BE2C (cell line): ENCODE measurements at regions not wholly inside any gene's neighbourhood (a gene's known extent, or its start where the extent isn't known, plus 50 kb on each side); places are given as distances from the start of the nearest gene placed in this dataset.

ENCODE experiments used
- DNase-seq: peaks from one replicate; pipeline ENCODE4 v3.0.0-alpha.2; 2020
- H3K27me3 ChIP-seq: fragments of 250-450 bp; sonication (Bioruptor Pico); 2 replicates; pipeline ENCODE4 v1.5.1; 2020; ENCODE audit warnings: mild to moderate bottlenecking
- H3K36me3 ChIP-seq: fragments of 250-450 bp; sonication (Bioruptor Pico); 2 replicates; pipeline ENCODE4 v1.5.1; 2020; ENCODE audit warnings: mild to moderate bottlenecking
- H3K4me1 ChIP-seq: fragments of 250-450 bp; sonication (Bioruptor Pico); 2 replicates; pipeline ENCODE4 v1.5.1; 2020
- H3K4me3 ChIP-seq: 2 replicates; pipeline ENCODE4 v1.5.1; 2011; ENCODE audit warnings: low read depth, low read length
- H3K9me3 ChIP-seq: fragments of 250-450 bp; sonication (Bioruptor Pico); 2 replicates; pipeline ENCODE4 v1.5.1; 2020
- TF ChIP-seq, protein P1 (sequence below): IDR thresholded peaks from 2 replicates; pipeline ENCODE4 v1.5.1; 2012; ENCODE audit warnings: mild to moderate bottlenecking, low read depth, low read length

DNA sequence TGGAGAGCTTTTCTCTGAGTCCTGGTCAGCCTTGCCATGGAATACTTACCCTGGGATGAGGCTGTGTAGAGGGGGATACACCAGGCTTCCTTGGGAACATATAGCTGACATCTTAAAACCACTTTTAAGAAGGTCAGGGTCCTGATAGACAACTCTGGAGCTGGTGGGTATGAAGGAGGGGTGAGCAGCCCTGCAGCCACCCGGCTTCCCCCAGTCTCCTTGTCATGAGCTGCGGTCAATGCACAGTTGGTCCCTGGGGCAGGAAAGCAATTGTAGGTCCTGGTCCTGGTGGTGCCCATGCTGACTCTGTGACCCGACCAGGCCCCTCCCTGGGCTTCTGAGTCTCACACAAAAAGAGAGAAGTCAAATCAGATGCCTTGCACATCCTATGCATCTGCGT is 63.6 kb downstream of the MRPL36 start:
- H3K36me3 ChIP-seq, result no peaks in the 10 kb centered on the region

DNA sequence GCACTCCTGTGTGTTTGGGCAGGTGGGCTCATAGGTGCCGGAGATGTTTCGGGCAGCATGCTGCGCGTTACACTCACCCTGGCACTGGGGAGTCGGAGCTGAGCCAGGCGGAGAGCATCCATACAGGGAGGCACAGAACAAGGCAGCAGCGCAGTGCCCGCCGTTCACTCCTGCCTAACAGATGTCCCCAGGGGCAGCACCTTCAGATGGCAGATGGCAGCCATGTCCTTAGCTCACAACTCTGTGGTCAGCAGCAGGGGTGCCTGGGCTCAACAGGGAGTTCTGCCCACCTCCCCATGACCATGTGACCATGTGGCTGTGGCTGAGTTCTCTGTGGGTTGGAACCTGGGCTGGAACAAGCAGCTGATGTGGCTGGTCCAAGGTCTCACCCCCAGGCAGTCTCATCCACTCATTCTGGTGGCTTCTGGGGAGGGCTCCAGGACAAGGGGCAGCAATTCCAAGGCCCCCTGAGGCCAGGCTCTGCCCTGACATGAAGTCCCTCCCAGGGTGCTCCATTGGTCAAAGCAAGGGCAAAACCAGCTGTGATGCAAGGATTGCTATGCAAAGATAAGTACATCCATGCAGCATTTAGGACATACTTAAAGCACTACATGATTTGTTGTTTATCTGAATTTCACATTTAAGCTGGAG is 64.2 kb downstream of the MRPL36 start:
- Histone ChIP-seq H3K4me3 (no peak overlapping the region), H3K36me3 (no peaks in the 10 kb centered on the region), H3K4me1 (no peaks in the 10 kb centered on the region), H3K9me3 (no peaks in the 10 kb centered on the region), H3K27me3 (peaks cover 12% of the 10 kb centered on the region)
- no peak for DNase-seq
- TF ChIP-seq, protein P1, sequence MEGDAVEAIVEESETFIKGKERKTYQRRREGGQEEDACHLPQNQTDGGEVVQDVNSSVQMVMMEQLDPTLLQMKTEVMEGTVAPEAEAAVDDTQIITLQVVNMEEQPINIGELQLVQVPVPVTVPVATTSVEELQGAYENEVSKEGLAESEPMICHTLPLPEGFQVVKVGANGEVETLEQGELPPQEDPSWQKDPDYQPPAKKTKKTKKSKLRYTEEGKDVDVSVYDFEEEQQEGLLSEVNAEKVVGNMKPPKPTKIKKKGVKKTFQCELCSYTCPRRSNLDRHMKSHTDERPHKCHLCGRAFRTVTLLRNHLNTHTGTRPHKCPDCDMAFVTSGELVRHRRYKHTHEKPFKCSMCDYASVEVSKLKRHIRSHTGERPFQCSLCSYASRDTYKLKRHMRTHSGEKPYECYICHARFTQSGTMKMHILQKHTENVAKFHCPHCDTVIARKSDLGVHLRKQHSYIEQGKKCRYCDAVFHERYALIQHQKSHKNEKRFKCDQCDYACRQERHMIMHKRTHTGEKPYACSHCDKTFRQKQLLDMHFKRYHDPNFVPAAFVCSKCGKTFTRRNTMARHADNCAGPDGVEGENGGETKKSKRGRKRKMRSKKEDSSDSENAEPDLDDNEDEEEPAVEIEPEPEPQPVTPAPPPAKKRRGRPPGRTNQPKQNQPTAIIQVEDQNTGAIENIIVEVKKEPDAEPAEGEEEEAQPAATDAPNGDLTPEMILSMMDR, result no peak

More for the DNA sequence above, 63.6 kb downstream of the MRPL36 start:
- Histone ChIP-seq H3K9me3 (no peaks in the 10 kb centered on the region), H3K27me3 (peaks cover 12% of the 10 kb centered on the region), H3K4me3 (no peak overlapping the region), H3K4me1 (no peaks in the 10 kb centered on the region)
- TF ChIP-seq, protein P1, result no peak
- DNase-seq, result no peak

DNA sequence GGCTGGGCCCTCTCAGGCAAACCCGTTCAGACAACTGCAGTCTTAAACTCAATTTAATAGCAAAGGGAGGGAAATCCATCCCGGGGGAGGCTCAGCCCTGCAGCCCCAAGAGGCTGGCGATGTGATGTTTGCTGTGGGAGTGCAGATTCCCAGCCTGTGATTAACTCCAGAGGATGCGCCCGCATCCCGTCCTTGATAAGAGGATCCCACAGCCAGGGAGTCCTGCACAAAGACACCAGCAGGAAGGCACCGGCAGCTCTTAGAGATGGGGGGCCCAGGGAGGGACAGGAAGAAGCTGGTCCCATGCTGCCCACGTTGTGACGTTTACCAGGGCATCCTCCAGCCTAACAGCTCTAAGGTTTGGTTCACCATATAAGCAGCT is 64.7 kb downstream of the MRPL36 start:
- no peaks in the 10 kb centered on the region for H3K36me3 ChIP-seq
- H3K27me3 ChIP-seq, result peaks cover 17% of the 10 kb centered on the region
- H3K4me3 ChIP-seq, result no peak overlapping the region
- no peaks in the 10 kb centered on the region for H3K4me1 ChIP-seq
- no peak for DNase-seq
- no peaks in the 10 kb centered on the region for H3K9me3 ChIP-seq
- TF ChIP-seq, protein P1, result no peak

DNA sequence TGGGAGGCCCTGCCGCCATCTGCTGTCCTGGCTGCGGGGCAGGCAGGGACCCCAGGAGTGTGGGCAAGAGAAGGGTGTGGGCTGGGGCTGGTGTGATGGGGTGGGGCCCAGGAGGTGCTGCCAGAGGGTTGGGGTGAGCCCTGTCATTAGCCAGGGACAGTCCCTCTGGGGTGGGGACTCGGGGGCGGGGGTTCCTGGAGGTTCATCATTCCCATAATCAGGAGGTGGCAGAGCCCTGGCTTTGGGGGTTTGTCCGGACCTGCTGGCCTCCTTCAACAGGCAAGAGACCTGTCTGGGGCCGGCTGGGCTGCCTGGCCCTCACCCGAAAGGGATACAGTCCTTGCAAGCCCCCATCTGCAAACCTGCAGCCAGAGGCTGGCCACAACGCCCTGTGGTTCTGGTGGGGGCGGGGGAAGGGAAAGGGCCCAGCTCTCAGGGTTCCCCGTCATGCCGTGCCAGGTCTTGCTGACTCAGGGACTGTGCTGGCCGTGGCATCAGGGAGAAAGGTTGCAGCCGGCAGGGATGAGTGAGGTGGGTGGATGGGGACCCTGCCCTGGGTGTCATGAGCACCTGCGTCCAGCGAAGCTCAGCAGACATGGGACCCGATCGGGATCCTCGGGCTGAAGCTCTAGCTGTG is 65.2 kb downstream of the MRPL36 start:
- no peaks in the 10 kb centered on the region for H3K36me3 ChIP-seq
- TF ChIP-seq, protein P1, result no peak
- no peaks in the 10 kb centered on the region for H3K9me3 ChIP-seq
- H3K4me3 ChIP-seq, result no peak overlapping the region
- DNase-seq, result no peak
- H3K27me3 ChIP-seq, result peaks cover 22% of the 10 kb centered on the region
- no peaks in the 10 kb centered on the region for H3K4me1 ChIP-seq

DNA sequence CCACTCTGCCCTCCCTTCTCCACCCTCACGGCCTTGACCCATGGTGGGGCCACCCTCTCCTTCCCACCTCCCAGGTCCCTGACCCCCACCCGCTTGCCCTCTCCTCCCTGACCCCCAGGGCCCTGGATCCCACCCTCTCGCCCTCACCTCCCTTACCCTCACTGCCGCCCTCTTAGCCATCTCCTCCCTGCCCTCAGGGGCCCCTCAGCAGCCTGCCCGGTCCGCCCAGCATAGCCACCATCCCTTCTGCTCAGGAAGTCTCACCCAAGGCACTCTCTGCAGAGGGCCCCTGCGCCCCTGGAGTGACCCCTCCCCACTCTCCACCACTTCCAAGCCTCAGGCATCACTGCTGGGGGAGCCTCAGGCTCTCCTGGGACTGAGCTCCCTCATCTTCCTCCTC is 66.3 kb downstream of the MRPL36 start:
- peaks cover 32% of the 10 kb centered on the region for H3K27me3 ChIP-seq
- no peak for DNase-seq
- H3K36me3 ChIP-seq, result no peaks in the 10 kb centered on the region
- H3K4me1 ChIP-seq, result no peaks in the 10 kb centered on the region
- H3K9me3 ChIP-seq, result no peaks in the 10 kb centered on the region
- TF ChIP-seq, protein P1, result no peak
- no peak overlapping the region for H3K4me3 ChIP-seq

DNA sequence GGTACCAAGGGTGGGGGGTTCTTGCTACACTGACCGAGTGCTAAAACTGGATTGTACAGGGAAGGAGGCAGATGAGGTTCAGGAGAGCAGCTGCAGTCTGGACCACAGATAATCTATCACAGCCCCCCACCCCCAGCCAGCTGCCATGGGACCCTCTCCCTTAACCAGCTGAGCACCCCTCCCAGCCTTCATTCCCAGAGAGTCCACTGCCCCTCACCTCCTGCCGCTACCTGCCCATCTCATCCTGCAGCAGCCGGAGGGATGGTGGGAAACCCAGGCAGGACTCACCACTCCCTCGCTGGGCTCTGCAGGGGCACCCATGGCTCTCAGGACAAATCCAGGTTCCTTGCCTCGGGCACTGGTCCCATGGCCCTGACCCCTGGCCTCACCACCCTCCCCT is 66.7 kb downstream of the MRPL36 start:
- TF ChIP-seq, protein P1, result no peak
- Histone ChIP-seq H3K27me3 (peaks cover 36% of the 10 kb centered on the region), H3K4me1 (no peaks in the 10 kb centered on the region), H3K36me3 (no peaks in the 10 kb centered on the region), H3K4me3 (no peak overlapping the region), H3K9me3 (no peaks in the 10 kb centered on the region)
- DNase-seq, result no peak
